Large intestine (tissue), 3 donors: ENCODE measurements at regions not wholly inside any gene's neighbourhood (a gene's known extent, or its start where the extent isn't known, plus 50 kb on each side); places are given as distances from the start of the nearest gene placed in this dataset.
A peak's percentile ranks its signal among the peaks of the same experiment; 100 is the strongest.

Experiments
- DNase-seq, 2 donors: peaks; one replicate each; pipeline versions ENCODE4 v3.0.0 to v3.0.0-alpha.2; 2013
- H3K27ac ChIP-seq: one replicate; pipeline ENCODE4 v1.5.1; 2013; ENCODE audit warnings: low read length
- H3K27me3 ChIP-seq: 2 replicates; pipeline ENCODE4 v1.6.1; 2013; ENCODE audit warnings: low read length; ENCODE audit not compliant: control insufficient read depth, insufficient read depth
- H3K36me3 ChIP-seq: 2 replicates; pipeline ENCODE4 v1.6.1; 2013; ENCODE audit warnings: low read length; ENCODE audit not compliant: control insufficient read depth, insufficient read depth
- H3K4me1 ChIP-seq: one replicate; pipeline ENCODE4 v1.6.1; 2013; ENCODE audit warnings: low read length; ENCODE audit not compliant: control insufficient read depth, insufficient read depth
- H3K4me3 ChIP-seq: one replicate; pipeline ENCODE4 v1.5.1; 2013; ENCODE audit warnings: low read length
- H3K9me3 ChIP-seq: one replicate; pipeline ENCODE4 v1.6.1; 2013; ENCODE audit warnings: mild to moderate bottlenecking, low read depth, low read length, moderate library complexity; ENCODE audit not compliant: control insufficient read depth
- WGBS: methylation state at CpG from one replicate; pipeline ENCODE4 v1.1.5; 2013; ENCODE audit warnings: low lambda C conversion rate; ENCODE audit not compliant: insufficient coverage; 5-methylcytosine and 5-hydroxymethylcytosine counted together

GRCh38 chr18:26794230-26795101, 71.0 kb downstream of the AQP4 start:
- no CpG with 5 or more reads among the region's 8 CpGs for WGBS
- no peaks in the 10 kb centered on the region for H3K9me3 ChIP-seq
- no peaks in the 10 kb centered on the region for H3K36me3 ChIP-seq
- no peaks in the 10 kb centered on the region for H3K27me3 ChIP-seq
- H3K27ac ChIP-seq = no peak overlapping the region
- no peaks in the 10 kb centered on the region for H3K4me1 ChIP-seq
- DNase-seq = peak; percentile 22 to 26
- H3K4me3 ChIP-seq = no peak overlapping the region

DNA sequence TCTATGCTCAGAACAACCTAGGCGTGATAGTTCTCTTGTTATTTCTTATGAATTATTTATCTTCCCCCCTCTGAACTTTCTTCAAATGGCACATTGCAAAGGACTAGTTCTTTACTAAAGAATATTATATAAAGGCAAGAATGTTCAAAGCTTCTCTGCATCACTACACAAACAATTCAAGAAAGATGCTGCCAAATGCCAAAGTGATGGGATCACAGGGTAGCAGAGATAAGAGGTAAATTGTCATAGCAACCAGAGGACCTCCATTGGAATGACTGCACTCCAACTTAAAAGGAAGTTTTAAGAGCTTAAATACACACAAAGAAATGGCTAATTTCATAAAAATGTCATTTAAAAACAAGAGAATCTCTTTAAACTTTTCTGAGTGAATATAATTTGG, 72.8 kb downstream of the AQP4 start:
- WGBS = no CpG with 5 or more reads among the region's 1 CpG
- Histone ChIP-seq H3K9me3 (no peaks in the 10 kb centered on the region), H3K27me3 (no peaks in the 10 kb centered on the region), H3K4me3 (no peak overlapping the region), H3K36me3 (no peaks in the 10 kb centered on the region), H3K4me1 (no peaks in the 10 kb centered on the region), H3K27ac (no peak overlapping the region)
- no peak for DNase-seq

DNA sequence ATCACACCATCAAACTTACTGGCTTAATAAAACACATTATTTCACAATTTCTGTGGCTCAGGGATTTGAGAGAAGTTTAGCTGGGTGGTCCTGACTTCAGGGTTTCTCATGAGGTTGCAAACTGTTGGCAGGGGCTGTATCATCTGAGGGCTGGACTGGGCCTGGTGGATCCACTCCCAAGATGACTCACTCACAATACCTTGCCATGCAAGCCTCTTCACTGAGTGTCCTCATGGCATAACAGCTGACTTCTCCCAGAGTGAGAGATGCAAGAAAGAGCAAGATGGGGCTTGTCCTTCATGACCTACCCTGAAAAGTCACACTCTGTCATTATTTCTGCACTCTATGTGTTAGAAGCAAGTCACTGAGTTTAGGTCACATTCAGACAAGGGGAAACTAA, 73.8 kb downstream of the AQP4 start:
- no peak for DNase-seq
- H3K4me1 ChIP-seq = no peaks in the 10 kb centered on the region
- no peak overlapping the region for H3K4me3 ChIP-seq
- H3K36me3 ChIP-seq = no peaks in the 10 kb centered on the region
- no peaks in the 10 kb centered on the region for H3K27me3 ChIP-seq
- H3K9me3 ChIP-seq = no peaks in the 10 kb centered on the region
- H3K27ac ChIP-seq = no peak overlapping the region

GRCh38 chr18:26784599-26784998, 80.9 kb downstream of the AQP4 start:
- no peak for DNase-seq
- no peak overlapping the region for H3K4me3 ChIP-seq
- H3K36me3 ChIP-seq = no peaks in the 10 kb centered on the region
- no peaks in the 10 kb centered on the region for H3K9me3 ChIP-seq
- WGBS = no CpG with 5 or more reads among the region's 1 CpG
- H3K4me1 ChIP-seq = no peaks in the 10 kb centered on the region
- no peak overlapping the region for H3K27ac ChIP-seq
- H3K27me3 ChIP-seq = no peaks in the 10 kb centered on the region

- DNase-seq = no peak
- 80% methylated on average over 1 of the region's 6 CpGs for WGBS
- no peaks in the 10 kb centered on the region for H3K36me3 ChIP-seq
Observed at GRCh38 chr18:26783170-26783569, 82.3 kb downstream of the AQP4 start.

DNA sequence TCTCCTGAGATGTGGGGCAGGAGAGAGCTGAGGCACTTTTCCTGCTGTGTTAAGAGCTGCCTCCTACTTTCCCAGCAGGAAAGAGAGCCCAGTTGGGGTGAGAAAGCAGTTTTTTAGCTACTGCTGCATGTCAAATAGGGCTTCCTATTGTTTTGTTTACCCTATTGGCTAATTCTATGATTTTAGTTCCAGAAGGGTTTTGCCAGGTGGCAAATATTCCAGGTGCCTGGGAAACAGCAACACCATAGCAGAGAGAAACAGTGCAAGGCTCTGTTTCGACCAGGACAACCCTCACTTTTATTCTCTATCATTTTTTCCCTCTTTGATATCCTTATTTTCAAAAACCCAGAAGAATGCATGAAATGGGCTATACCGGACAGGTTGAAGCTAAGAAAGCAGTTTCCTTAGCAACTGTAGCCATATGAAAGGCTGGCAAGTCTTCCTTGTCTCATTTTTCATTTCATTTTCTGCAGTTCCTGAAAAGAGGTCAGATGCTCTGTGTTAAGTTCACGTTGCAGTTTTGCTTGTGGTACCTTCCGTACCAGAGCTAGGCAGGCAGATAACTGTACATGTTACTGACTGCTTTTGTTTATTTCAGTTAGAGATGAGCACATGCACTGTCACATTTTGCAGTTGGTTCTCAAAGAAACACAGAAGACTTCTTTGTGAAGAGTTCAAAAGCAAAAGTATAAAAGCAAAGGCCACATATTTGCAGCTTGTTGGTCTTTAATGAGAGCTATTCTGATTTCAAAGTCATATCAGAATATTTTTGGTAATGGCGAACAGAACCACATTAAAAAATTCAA, 84.8 kb downstream of the AQP4 start:
- Histone ChIP-seq H3K36me3 (no peaks in the 10 kb centered on the region), H3K27me3 (peaks cover 12% of the 10 kb centered on the region), H3K4me3 (no peak overlapping the region), H3K27ac (no peak overlapping the region), H3K9me3 (no peaks in the 10 kb centered on the region), H3K4me1 (no peaks in the 10 kb centered on the region)
- DNase-seq = no peak
- WGBS = 83% methylated on average over 2 of the region's 5 CpGs

More at GRCh38 chr18:26783170-26783569, 82.3 kb downstream of the AQP4 start:
- Histone ChIP-seq H3K9me3 (no peaks in the 10 kb centered on the region), H3K27ac (no peak overlapping the region), H3K27me3 (peaks cover 5% of the 10 kb centered on the region), H3K4me1 (no peaks in the 10 kb centered on the region), H3K4me3 (no peak overlapping the region)

GRCh38 chr18:26778054-26778393, 87.5 kb downstream of the AQP4 start:
- no peak for DNase-seq
- H3K27ac ChIP-seq = no peak overlapping the region
- H3K9me3 ChIP-seq = no peaks in the 10 kb centered on the region
- no peaks in the 10 kb centered on the region for H3K36me3 ChIP-seq
- peaks cover 12% of the 10 kb centered on the region for H3K27me3 ChIP-seq
- no peaks in the 10 kb centered on the region for H3K4me1 ChIP-seq
- no peak overlapping the region for H3K4me3 ChIP-seq

GRCh38 chr18:26777351-26778053, 88.0 kb downstream of the AQP4 start:
- H3K9me3 ChIP-seq = no peaks in the 10 kb centered on the region
- no peak for DNase-seq
- H3K27ac ChIP-seq = no peak overlapping the region
- peaks cover 12% of the 10 kb centered on the region for H3K27me3 ChIP-seq
- no peak overlapping the region for H3K4me3 ChIP-seq
- H3K4me1 ChIP-seq = no peaks in the 10 kb centered on the region
- 50% methylated on average over 1 of the region's 7 CpGs for WGBS
- H3K36me3 ChIP-seq = no peaks in the 10 kb centered on the region

DNA sequence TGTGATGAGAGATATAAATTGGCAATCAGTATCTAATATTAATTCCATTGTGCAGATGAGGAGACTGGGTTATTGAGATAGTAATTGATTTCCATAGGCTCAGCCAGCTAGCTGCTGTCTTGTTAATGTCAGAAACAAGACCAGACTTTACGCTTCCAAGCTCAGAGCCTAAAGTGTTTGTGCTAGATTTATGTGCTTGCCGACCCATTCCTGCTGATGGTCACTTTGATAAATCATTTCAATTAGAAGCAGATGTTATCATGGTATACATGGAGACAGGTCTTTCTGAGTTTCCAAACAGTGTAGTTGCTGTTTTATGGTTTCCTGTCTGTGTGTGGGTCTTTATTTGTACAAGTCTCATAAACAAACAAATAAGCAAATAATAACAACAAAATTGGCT, 92.8 kb downstream of the AQP4 start:
- Histone ChIP-seq H3K4me3 (no peak overlapping the region), H3K27me3 (peaks cover 6% of the 10 kb centered on the region), H3K27ac (no peak overlapping the region), H3K36me3 (no peaks in the 10 kb centered on the region), H3K4me1 (no peaks in the 10 kb centered on the region), H3K9me3 (no peaks in the 10 kb centered on the region)
- DNase-seq = no peak
- WGBS = 50% methylated on average over 1 of the region's 2 CpGs

DNA sequence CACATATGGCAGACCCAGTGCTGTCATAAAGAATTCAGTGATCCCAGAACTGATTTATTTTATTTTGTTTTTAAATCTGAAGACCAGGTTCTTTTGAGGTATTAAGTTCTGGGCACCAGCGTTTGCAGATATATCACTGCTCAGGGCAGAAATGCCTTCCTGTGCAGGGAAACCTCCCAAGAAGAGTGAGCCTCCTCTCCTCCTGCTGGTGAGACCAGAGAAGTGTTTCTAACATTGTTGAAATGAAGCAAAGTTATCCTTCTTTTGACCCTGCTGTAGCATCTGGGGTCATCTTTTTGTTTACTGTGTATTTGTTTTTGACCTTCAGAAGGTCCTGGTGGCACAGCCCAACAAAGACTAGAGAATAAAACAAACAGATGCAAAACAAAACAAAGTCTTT, 94.0 kb downstream of the AQP4 start:
- H3K27ac ChIP-seq = no peak overlapping the region
- no peaks in the 10 kb centered on the region for H3K27me3 ChIP-seq
- no peak overlapping the region for H3K4me3 ChIP-seq
- WGBS = no CpG with 5 or more reads among the region's 1 CpG
- H3K36me3 ChIP-seq = no peaks in the 10 kb centered on the region
- no peaks in the 10 kb centered on the region for H3K9me3 ChIP-seq
- no peak for DNase-seq
- no peaks in the 10 kb centered on the region for H3K4me1 ChIP-seq
